Astrocyte of the cerebellum (primary cell): ENCODE measurements at regions not wholly inside any gene's neighbourhood (a gene's known extent, or its start where the extent isn't known, plus 50 kb on each side); places are given as distances from the start of the nearest gene placed in this dataset.

ENCODE experiments used
- DNase-seq: peaks from one replicate; pipeline ENCODE4 v3.0.0-alpha.2; 2011; ENCODE audit warnings: low read depth
- H3K4me3 ChIP-seq: 2 replicates; pipeline ENCODE4 v1.5.1; 2011; ENCODE audit warnings: mild to moderate bottlenecking, low read depth, low read length, moderate library complexity
- in situ Hi-C: cut with HindIII; loops from 2 replicates; pipeline ENCODE4 v1.10.0; 2017; ENCODE audit warnings: low sequenced_read_pairs
- TF ChIP-seq, protein P1 (sequence below): IDR thresholded peaks from 2 replicates; pipeline ENCODE4 v1.5.1; 2012; ENCODE audit warnings: low read length, low read depth, moderate library complexity, mild to moderate bottlenecking; ENCODE audit errors: missing control alignments

DNA sequence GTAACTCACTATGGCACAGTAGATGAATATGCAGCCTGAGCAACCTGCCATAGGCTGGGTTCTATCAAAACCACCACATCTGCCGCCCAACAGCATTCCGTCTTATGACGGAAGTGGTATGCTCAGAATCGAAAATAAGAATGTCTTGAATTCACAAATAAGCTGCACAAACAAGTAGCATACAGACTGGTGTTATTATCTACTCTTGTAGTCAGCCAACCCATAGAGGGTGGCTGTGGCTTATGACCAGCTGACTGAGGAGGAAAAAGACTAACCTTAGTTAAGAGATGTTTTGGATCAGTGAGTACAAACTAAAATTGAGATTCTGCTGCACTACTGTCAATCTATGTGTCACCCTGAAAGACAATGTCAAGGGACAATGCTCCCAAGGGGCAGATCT is 1255.1 kb upstream of the EYS start:
- no peak for DNase-seq
- H3K4me3 ChIP-seq: no peak overlapping the region
- TF ChIP-seq, protein P1, sequence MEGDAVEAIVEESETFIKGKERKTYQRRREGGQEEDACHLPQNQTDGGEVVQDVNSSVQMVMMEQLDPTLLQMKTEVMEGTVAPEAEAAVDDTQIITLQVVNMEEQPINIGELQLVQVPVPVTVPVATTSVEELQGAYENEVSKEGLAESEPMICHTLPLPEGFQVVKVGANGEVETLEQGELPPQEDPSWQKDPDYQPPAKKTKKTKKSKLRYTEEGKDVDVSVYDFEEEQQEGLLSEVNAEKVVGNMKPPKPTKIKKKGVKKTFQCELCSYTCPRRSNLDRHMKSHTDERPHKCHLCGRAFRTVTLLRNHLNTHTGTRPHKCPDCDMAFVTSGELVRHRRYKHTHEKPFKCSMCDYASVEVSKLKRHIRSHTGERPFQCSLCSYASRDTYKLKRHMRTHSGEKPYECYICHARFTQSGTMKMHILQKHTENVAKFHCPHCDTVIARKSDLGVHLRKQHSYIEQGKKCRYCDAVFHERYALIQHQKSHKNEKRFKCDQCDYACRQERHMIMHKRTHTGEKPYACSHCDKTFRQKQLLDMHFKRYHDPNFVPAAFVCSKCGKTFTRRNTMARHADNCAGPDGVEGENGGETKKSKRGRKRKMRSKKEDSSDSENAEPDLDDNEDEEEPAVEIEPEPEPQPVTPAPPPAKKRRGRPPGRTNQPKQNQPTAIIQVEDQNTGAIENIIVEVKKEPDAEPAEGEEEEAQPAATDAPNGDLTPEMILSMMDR: no peak
- in situ Hi-C loops: no loop called here

DNA sequence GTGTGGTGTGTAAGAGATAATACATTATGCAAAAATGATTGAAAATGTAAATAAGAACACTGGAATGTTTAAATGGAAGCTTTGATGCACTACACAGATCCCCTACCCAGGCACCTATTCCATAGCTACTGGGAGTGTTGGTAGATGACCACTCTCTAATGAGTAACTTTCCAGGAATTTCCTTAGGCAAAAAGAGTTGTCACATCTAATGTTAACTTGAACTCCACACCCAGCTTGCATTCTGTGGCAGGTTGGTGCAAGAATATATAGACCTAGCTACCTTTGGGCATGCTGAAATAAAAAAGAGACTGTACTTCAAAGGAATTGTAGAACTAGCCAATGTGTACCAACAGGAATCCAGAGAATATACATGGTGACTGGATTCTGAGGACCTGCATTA is 1254.2 kb upstream of the EYS start:
- DNase-seq: no peak
- in situ Hi-C loops: no loop called here
- no peak overlapping the region for H3K4me3 ChIP-seq
- TF ChIP-seq, protein P1: no peak

DNA sequence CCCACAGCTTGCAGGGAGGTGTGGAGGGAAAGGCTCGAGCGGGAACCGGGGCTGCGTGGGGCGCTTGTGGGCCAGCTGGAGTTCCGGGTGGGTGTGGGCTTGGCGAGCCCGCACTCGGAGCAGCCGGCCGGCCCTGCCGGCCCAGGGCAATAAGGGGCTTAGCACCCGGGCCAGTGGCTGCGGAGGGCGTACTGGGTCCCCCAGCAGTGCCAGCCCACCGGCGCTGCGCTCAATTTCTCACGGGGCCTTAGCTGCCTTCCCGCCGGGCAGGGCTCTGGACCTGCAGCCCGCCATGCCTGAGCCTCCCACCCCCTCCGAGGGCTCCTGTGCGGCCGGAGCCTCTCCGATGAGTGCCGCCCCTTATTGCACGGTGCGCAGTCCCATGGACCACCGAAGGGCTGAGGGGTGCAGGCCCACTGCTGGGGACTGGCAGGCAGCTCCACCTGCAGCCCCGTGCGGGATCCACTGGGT is 1242.2 kb upstream of the EYS start:
- in situ Hi-C loops: no loop called here
- no peak overlapping the region for H3K4me3 ChIP-seq
- TF ChIP-seq, protein P1: no peak
- DNase-seq: no peak

DNA sequence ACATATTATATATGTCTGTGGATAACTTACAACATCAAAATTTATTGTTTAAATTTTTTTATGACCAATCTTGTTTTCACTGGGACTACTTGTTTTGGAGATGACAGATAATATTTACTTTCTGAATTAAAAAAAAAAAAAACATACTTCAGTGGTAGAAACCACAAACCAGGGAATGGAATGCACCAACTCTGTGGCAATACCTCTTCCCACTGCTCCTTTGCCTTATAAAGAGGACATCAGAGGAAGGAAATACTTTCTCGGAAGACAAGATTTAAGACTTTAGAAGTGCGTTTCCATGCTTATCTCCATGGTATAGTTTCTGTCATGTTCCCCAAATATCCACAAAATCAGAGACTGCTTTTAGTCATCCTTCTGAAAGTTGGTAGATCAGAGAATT is 1241.1 kb upstream of the EYS start:
- TF ChIP-seq, protein P1: no peak
- peak; percentile 4 for DNase-seq
- in situ Hi-C loops: no loop called here
- H3K4me3 ChIP-seq: no peak overlapping the region

DNA sequence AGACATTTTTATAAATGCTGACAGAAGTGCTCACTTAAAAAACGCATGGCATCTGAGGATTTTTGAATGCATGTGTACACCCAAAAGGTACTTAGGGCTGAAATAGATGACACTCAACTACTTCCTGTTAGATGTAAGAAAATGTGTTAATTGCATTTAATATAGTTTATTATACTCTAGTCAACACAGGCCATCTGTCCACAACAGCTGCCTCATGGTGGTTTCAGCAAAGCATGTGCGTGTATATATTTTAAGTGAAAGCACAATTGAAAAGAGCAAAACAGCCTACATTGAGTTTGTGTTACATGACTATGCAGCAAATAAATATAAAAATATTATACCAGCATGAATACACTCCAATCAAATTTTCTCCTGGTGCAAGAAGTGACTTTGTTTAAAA is 1233.0 kb upstream of the EYS start:
- no peak overlapping the region for H3K4me3 ChIP-seq
- in situ Hi-C loops: no loop called here
- no peak for DNase-seq
- TF ChIP-seq, protein P1: no peak

DNA sequence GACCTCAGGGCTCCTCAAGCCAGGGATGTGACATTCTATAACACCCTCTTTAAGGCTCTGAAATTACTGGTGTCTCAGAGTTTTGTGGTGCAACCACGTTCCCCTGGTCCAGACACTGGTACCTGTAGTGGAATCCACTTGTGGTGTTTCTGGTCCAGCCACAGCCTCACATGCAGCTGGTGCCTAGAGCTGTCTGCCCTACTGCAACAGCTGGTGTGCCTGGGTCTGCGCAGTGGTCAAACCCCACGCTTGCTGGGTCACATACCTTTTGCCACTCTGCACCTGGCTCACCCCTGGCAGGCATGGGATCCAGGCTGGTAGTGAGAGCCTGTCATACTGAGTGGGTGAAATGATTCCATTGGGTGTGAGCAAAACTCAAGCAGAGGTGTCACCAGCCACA is 1230.2 kb upstream of the EYS start:
- H3K4me3 ChIP-seq: no peak overlapping the region
- TF ChIP-seq, protein P1: no peak
- in situ Hi-C loops: no loop called here
- no peak for DNase-seq

DNA sequence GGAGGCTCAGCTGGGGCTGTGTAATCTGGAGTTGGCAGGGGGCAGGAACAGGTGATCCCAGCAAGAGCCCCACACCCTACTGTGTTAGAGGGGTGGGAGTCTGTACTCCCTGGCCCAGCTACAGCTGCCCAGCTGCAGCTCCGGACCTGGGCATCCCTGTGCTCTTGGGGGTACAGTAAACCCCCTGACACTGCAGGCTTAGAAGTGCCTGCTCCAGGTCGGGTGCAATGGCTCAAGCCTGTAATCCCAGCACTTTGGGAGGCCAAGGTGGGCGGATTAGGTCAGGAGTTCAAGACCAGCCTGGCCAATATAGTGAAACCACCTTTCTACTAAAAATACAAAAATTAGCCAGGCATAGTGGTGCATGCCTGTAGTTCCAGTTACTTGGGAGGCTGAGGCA is 1228.6 kb upstream of the EYS start:
- no peak for DNase-seq
- in situ Hi-C loops: no loop called here
- TF ChIP-seq, protein P1: no peak
- no peak overlapping the region for H3K4me3 ChIP-seq
